Spleen (tissue), 11 donors: ENCODE measurements at regions not wholly inside any gene's neighbourhood (a gene's known extent, or its start where the extent isn't known, plus 50 kb on each side); places are given as distances from the start of the nearest gene placed in this dataset.

ENCODE experiments used
- DNase-seq: peaks from one replicate; pipeline ENCODE4 v3.0.0-alpha.2; 2020
- H3K27ac ChIP-seq, 8 donors: fragments of 200-600 bp; sonication (generic) in 7 of 8; 1 replicate in 4 of 8; 2 replicates in 4 of 8; pipeline versions ENCODE4 v1.5.0 to v1.8.0; 2016 to 2021; ENCODE audit warnings: inconsistent platforms in 4 of 8, mild to moderate bottlenecking in 4 of 8, moderate library complexity in 1 of 8
- H3K27me3 ChIP-seq, 7 donors: fragments of 200-600 bp; sonication (generic) in 6 of 7; replicated peaks in 1 of 7; 1 replicate in 4 of 7; 2 replicates in 3 of 7; pipeline versions ENCODE4 v1.5.0 to v1.8.0; 2016 to 2021; ENCODE audit warnings: inconsistent platforms in 3 of 7, mild to moderate bottlenecking in 1 of 7
- H3K36me3 ChIP-seq, 6 donors: fragments of 200-600 bp; sonication (generic) in 5 of 6; 1 replicate in 4 of 6; 2 replicates in 2 of 6; pipeline versions ENCODE4 v1.5.0 to v1.8.0; 2016 to 2021; ENCODE audit warnings: inconsistent platforms in 2 of 6
- H3K4me1 ChIP-seq, 6 donors: fragments of 200-600 bp; sonication (generic) in 5 of 6; 1 replicate in 3 of 6; 2 replicates in 3 of 6; pipeline versions ENCODE4 v1.5.0 to v1.8.0; 2016 to 2021; ENCODE audit warnings: inconsistent platforms in 3 of 6
- H3K4me3 ChIP-seq, 8 donors: fragments of 200-600 bp; sonication (generic) in 7 of 8; 1 replicate in 4 of 8; 2 replicates in 4 of 8; pipeline versions ENCODE4 v1.5.0 to v1.8.0; 2016 to 2021; ENCODE audit warnings: inconsistent platforms in 4 of 8, mild to moderate bottlenecking in 4 of 8, moderate library complexity in 2 of 8
- H3K9me3 ChIP-seq, 8 donors: fragments of 200-600 bp; sonication (generic) in 7 of 8; 1 replicate in 4 of 8; 2 replicates in 4 of 8; pipeline versions ENCODE4 v1.5.0 to v1.8.0; 2016 to 2021; ENCODE audit warnings: inconsistent platforms in 4 of 8
- CTCF ChIP-seq, 11 experiments: fragments of 200-600 bp in 7 of 11; fragments of 450-650 bp in 4 of 11; sonication (generic) in 4 of 11; IDR thresholded peaks in 8 of 11; conservative IDR thresholded peaks in 3 of 11; 1 replicate in 7 of 11; 2 replicates in 4 of 11; pipeline versions ENCODE4 v1.4.0 to v1.8.0; 2016 to 2021; ENCODE audit warnings: antibody characterized with exemption in 11 of 11, inconsistent platforms in 4 of 11, mild to moderate bottlenecking in 1 of 11
- POLR2A ChIP-seq, 3 donors: fragments of 450-650 bp; IDR thresholded peaks; one replicate each; pipeline ENCODE4 v1.5.1; 2017; ENCODE audit warnings: antibody characterized with exemption in 3 of 3, mild to moderate bottlenecking in 1 of 3
- POLR2AphosphoS5 ChIP-seq, 3 donors: sonication (generic); formaldehyde crosslinking; IDR thresholded peaks; one replicate each; pipeline ENCODE4 v1.5.1; 2017; ENCODE audit warnings: antibody characterized with exemption in 3 of 3
- WGBS, 5 donors: extraction: QIAGEN DNeasy Blood & Tissue Kit in 3 of 5; methylation state at CpG; one replicate each; pipeline versions ENCODE4 v1.1.5 to v1.1.7; 2013 to 2018; 5-methylcytosine and 5-hydroxymethylcytosine counted together
- intact Hi-C: fragments of 100-400 bp; cut with DNase I; formaldehyde crosslinking; loops from one replicate; pipeline ENCODE4 v1.15.0; 2023; ENCODE audit warnings: low total_unique reads
- donor health status: healthy with polysubstance abuse.
- donor health status: DM: no; HTN: no; CAD: no; lungs with moderate emphysema.
- donor health status: DM: no; HTN: no; CAD: no.
- donor health status: Bipolar disorder and iron deficiency.
- donor health status: healthy.
- donor health status: DM: no; HTN: no; CAD: no.
- donor health status: DM: yes; HTN: yes; CAD: no.

GRCh38 chr10:28962768-28963167, 285.4 kb downstream of the BAMBI start:
- Histone ChIP-seq H3K4me1 (no peaks in the 10 kb centered on the region), H3K36me3 (no peaks in the 10 kb centered on the region), H3K27ac (no peak overlapping the region), H3K27me3 (no peaks in the 10 kb centered on the region), H3K9me3 (peaks cover 0 to 14% (median 4%) of the 10 kb centered on the region in 8 donors), H3K4me3 (no peak overlapping the region)
- intact Hi-C loops, result no loop called here
- DNase-seq, result no peak
- no peak for TF ChIP-seq CTCF (IDR thresholded peaks at IDR 0.05 in 8 of 11, conservative IDR thresholded peaks at IDR 0.05 in 3 of 11)
- no peak for TF ChIP-seq POLR2AphosphoS5 (IDR thresholded peaks at IDR 0.05)
- TF ChIP-seq POLR2A (IDR thresholded peaks at IDR 0.05), result no peak
- WGBS, 5 donors, result 78 to 91% (median 81%) methylated on average over 4 of the region's 4 CpGs

- WGBS, 5 donors, result 88 to 94% (median 91%) methylated on average over 5 of the region's 5 CpGs
- Histone ChIP-seq H3K36me3 (no peaks in the 10 kb centered on the region), H3K27ac (no peak overlapping the region), H3K4me3 (no peak overlapping the region), H3K27me3 (no peaks in the 10 kb centered on the region), H3K4me1 (no peaks in the 10 kb centered on the region), H3K9me3 (peaks cover 0 to 10% (median 0%) of the 10 kb centered on the region in 8 donors)
- no peak for DNase-seq
- TF ChIP-seq POLR2AphosphoS5 (IDR thresholded peaks at IDR 0.05) (no peak), POLR2A (IDR thresholded peaks at IDR 0.05) (no peak), CTCF (IDR thresholded peaks at IDR 0.05 in 8 of 11, conservative IDR thresholded peaks at IDR 0.05 in 3 of 11) (no peak)
- intact Hi-C loops, result no loop called here
Observed at GRCh38 chr10:28963539-28964221, 286.4 kb downstream of the BAMBI start.

GRCh38 chr10:28965937-28966336, 288.6 kb downstream of the BAMBI start:
- H3K9me3 ChIP-seq, result peaks cover 0 to 10% (median 0%) of the 10 kb centered on the region in 8 donors
- intact Hi-C loops, result no loop called here
- H3K36me3 ChIP-seq, result no peaks in the 10 kb centered on the region
- DNase-seq, result no peak
- H3K4me3 ChIP-seq, result no peak overlapping the region
- WGBS, 5 donors, result 76 to 84% (median 82%) methylated on average over 3 of the region's 3 CpGs
- no peaks in the 10 kb centered on the region for H3K4me1 ChIP-seq
- no peak overlapping the region for H3K27ac ChIP-seq
- no peaks in the 10 kb centered on the region for H3K27me3 ChIP-seq
- TF ChIP-seq POLR2AphosphoS5 (IDR thresholded peaks at IDR 0.05), result no peak
- TF ChIP-seq POLR2A (IDR thresholded peaks at IDR 0.05), result no peak
- TF ChIP-seq CTCF (IDR thresholded peaks at IDR 0.05 in 8 of 11, conservative IDR thresholded peaks at IDR 0.05 in 3 of 11), result no peak

GRCh38 chr10:28967031-28967430, 289.7 kb downstream of the BAMBI start:
- WGBS, 5 donors, result 81 to 97% (median 88%) methylated on average over 2 of the region's 2 CpGs

More at GRCh38 chr10:28967031-28967430, 289.7 kb downstream of the BAMBI start:
- H3K36me3 ChIP-seq, result no peaks in the 10 kb centered on the region
- DNase-seq, result no peak
- H3K4me1 ChIP-seq, result no peaks in the 10 kb centered on the region
- no peaks in the 10 kb centered on the region for H3K27me3 ChIP-seq
- no peak overlapping the region for H3K27ac ChIP-seq
- no peak for TF ChIP-seq CTCF (IDR thresholded peaks at IDR 0.05 in 8 of 11, conservative IDR thresholded peaks at IDR 0.05 in 3 of 11)
- no peak for TF ChIP-seq POLR2A (IDR thresholded peaks at IDR 0.05)
- TF ChIP-seq POLR2AphosphoS5 (IDR thresholded peaks at IDR 0.05), result no peak
- H3K9me3 ChIP-seq, result peaks cover 0 to 10% (median 0%) of the 10 kb centered on the region in 8 donors
- intact Hi-C loops, result no loop called here
- no peak overlapping the region for H3K4me3 ChIP-seq
